ENCODE measurements at regions not wholly inside any gene's neighbourhood (a gene's known extent, or its start where the extent isn't known, plus 50 kb on each side); places are given as distances from the start of the nearest gene placed in this dataset.

- no peak for DNase-seq
Measured at GRCh38 chr17:65442691-65443090, 118.8 kb downstream of the AXIN2 start.

DNA sequence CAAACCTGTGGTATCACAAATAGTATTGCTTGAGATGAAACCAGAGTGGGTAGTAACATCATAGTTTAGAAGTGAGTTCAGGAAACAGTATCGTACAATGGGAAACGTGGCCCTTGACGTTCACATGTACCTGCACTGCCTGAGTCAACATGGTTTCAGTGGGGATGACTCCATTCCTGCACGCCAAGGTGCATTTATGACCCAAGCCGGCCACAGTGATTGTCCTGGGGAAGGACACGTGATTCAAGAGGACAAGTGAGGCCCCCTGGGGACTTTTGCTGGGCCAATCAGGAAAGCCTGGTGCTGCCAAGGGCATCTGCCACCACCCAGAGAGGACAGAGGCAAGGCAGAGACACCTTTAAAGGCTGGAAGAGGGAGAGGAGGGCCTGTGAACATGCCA lies 119.2 kb downstream of the AXIN2 start:
- no peak for DNase-seq

- no peak for DNase-seq
Measured at GRCh38 chr17:65441053-65441605, 120.3 kb downstream of the AXIN2 start.

- DNase-seq: no peak
Measured at GRCh38 chr17:65438708-65439294, 122.6 kb downstream of the AXIN2 start.

- DNase-seq: no peak
Measured at GRCh38 chr17:65438173-65438572, 123.3 kb downstream of the AXIN2 start.

DNA sequence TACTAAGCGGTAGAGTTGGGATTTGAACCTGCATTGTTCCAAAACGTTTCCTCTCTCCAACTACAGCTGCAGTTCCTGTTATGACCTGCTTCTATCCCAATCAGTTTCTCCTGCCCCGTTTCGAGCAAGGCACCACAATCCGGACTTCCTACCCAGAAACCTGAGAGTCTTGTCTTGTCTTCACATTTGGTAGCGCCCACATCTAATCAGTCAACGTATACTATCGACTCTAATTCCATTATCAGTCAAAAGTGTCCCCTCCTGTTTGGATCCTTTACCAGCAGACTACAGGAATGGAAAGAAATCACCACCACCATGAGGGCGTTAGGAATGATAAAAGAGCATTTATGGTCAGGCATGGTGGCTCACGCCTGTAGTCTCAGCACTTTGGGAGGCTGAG lies 124.6 kb downstream of the AXIN2 start:
- no peak for DNase-seq

DNA sequence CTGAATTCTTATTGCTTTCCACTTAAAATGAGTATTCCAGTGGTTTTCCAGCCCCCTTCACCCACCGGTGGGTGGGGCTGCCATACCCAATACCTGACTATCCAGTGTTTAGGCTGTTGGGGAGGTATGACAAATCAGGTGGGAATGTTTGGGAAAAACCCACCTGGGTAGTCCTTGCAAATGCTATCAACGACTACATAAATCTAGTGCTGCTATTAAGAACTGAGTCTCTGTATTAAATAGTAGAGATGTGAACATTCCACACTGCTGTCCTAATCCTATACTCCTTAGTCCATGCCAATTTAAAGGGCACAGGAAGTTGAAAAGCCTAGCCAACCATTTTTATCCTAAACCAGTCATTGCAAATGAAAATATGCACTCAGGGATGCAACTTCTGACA lies 126.6 kb downstream of the AXIN2 start:
- no peak for DNase-seq

- no peak for DNase-seq
Measured at GRCh38 chr17:65434251-65434650, 127.2 kb downstream of the AXIN2 start.

DNA sequence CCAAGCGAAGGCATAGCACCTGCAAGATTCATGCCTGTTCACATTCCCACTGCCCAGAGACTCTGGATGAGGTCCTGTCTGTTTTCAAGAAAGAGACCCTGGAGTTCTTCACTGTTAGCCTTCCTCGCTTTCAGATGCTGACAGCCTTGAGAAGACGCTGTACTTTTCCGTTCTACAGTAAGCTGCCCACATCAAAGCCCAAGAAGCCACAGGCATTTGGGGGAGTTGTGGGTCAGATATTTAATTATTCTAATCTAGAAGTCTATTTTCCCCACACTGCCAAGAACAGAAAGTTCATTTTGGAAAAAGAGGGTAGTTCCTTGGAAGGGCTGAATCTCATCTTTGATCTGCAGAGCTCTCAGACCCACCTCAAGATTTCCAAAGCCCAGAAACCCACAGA lies 127.9 kb downstream of the AXIN2 start:
- no peak for DNase-seq

DNA sequence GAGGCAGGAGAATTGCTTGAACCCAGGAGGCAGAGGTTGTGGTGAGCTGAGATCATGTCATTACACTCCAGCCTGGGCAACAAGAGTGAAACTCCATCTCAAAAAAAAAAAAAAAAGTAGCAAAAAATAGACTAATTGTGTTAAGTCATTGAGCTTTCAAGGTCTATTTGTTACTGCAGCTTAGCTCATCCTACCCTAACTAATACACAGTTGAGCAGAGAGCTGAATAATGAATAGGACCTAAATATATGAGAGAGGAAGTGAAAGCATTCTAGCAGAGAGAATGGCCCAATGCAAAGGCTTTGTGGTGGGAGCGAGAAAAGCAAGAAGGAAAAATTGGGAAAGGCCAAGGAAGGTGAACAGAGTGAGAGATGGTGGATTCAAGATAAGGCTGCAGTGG lies 128.3 kb downstream of the AXIN2 start:
- no peak for DNase-seq

- no peak for DNase-seq
Measured at GRCh38 chr17:65431116-65431515, 130.3 kb downstream of the AXIN2 start.

DNA sequence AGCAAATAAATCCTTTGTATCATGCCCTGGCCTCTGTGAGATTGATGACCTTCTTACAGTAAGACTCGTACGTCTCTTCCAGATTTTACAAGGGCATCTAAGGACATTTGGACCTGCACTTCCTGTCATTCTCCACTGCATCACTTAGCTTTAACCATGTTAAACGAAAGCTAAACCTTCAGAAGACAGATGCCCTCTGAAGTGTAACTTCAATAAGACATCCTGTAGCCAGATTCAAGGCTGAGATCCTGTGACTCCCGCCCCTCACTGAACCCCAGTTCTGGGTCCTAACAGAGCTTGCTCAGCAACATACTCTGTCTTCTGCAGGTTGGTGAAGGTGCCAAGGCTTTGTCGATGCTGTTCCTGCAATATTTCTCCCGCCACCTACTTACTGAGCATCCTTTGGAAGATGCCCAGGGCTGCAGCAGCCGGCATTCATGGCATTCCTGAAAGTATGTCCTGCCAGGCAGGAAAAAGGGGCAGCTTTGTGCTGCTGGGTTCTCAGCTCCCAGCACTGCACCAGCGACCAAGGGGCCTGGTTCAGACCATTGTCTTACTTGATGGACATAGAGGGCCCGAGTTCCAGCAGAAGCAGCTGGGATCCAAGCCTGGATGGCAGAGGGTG lies 131.1 kb downstream of the AXIN2 start:
- DNase-seq: no peak

DNA sequence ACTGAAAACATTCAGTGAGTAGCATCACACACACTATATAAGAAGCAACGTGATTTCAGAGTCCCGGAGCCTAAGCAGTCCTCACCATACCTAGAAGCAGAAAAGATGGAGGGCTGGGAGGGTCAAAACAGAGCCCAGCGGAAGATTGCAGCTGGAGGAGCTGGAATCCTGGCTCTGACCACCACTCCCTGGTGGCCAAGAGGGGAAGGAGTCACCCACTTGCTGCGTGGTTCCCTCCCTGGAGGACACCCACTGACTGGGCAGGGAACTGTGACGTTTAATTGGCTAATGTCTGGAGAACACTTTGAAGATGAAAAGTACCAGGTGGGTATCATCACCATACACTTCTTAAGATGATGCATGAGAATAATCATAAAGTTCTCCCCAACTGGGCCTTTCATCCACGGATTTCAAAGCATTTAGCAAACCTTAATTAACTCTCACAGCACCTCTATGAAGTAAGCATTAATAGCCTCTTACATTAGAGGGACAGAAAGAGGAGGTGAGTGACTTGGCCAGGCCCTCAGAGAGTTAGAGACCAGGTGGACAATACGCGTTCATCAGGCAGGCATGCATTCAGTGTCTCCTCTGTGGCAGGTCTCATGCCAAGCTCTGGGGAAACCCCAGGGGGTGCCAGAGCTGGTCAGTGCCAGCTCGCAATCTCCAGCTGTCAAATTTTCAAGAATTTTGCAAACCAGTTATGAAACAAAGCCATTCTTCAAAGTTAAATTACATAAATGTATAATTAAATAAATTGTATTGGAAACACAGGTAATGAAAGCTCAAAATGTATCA lies 137.9 kb downstream of the AXIN2 start:
- no peak for DNase-seq

- DNase-seq: no peak
Measured at GRCh38 chr17:65418622-65419021, 142.8 kb downstream of the AXIN2 start.

DNA sequence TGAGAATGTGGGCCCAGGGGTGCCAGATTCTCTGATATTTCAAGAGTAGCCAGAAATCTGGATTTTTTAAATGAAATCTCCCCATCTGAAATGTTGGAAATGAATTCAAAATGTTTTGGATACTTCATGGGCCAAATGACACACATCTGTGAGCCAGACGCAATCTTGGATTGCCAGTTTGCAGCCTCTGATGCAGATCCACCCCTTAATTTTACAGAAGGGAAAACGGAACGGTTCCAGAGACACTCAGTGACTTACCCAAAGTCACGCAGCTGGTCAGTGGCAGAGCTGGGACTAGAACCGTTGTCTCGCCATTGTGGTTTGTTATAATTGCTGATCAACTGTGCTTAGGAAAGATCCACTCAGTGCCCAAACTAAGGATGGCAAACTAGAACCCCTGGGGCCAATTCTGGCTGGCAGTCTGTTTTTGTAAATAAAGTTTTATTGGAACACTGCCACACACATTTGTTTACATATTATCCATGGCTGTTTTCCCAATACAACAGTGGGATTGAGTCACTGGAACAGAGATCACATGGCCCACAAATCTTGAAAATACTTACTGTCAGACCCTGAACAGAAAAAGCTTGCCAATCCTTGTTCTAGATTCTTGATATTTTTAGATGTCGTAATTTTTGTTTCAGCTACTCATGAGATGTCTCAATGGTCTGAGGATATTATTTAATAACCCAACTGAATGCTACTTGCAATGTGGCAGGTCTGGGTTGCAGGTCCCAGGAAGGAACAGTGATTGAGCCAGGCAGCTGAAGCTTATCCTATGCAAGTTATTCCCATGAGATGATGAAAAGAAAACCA lies 143.8 kb downstream of the AXIN2 start:
- no peak for DNase-seq

DNA sequence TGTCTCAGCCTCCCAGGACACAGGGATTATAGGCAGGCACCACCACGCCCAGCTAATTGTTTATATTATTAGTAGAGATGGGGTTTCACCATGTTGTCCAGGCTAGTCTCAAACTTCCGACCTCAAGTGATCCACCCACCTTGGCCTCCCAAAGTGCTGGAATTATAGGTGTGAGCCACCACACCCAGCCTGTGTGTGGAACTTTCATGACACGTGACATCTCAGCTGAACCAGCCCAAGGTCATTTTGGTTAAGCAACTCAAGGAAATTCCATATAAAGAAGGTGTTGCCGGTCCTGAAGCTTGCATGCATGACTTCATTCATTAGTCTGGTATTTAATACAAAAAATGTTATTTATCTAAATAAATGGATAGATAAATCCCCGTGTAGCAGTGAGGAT lies 145.5 kb downstream of the AXIN2 start:
- DNase-seq: no peak

DNA sequence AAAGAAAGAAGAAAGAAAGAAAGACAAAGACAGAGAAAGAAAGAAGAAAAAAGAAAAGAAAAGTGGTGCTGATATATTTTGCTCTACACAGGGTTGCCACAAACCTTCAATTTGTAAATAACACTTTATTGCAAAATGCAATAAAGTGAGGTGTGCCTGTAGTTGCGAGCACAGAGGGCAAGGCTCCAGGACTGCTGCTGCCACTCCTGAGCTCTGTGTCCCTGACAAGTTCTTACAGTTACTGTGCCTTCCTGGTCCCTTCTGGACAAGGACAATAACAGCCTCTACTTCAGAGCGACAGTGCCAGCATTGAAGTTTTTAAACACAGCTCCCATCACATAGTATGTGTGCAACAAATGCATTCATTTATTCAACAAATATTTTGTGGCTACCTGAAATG lies 148.1 kb downstream of the AXIN2 start:
- no peak for DNase-seq

DNA sequence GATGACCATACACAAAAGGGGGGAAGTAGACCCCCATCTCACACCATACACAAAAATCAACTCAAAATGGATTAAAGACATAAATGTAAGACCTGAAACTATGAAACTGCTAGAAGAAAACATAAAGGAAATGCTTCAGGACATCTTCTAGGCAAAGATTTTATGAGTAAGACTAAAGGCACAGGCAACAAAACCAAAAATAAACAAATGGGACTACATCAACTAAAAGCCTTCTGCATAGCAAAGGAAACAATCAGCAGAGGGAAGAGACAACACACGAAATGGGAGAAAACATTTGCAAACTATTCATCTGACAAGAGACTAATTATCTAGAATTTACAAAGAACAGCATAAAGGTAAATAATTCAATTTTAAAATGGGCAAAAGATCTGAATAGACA lies 152.1 kb downstream of the AXIN2 start:
- DNase-seq: no peak

- no peak for DNase-seq
Measured at GRCh38 chr17:65408050-65408449, 153.4 kb downstream of the AXIN2 start.

GRCh38 chr17:65407017-65407416 lies 154.4 kb downstream of the AXIN2 start:
- no peak for DNase-seq

- DNase-seq: no peak
Measured at GRCh38 chr17:65406552-65406951, 154.9 kb downstream of the AXIN2 start.

DNA sequence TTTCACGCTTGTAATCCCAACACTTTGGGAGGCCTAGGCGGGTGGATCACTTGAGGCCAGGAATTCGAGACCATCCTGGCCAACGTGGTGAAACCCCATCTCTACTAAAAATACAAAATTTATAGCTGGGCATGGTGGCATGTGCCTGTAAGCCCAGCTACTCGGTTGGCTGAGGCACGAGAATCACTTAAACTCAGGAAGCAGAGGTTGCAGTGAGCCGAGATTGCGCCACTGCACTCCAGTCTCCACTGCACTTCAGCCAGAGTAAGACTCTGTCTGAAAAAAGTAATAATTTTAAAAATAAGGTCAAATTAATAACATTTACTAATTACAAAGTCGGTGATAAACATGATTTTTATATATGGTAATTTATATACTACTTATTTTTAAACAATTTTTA lies 155.9 kb downstream of the AXIN2 start:
- no peak for DNase-seq

- DNase-seq: no peak
Measured at GRCh38 chr17:65404761-65405160, 156.7 kb downstream of the AXIN2 start.

All from GOT3 (cell line).